GM18858 (cell line): ENCODE measurements at regions not wholly inside any gene's neighbourhood (a gene's known extent, or its start where the extent isn't known, plus 50 kb on each side); places are given as distances from the start of the nearest gene placed in this dataset.
"Not testable (repeated sequence)": the region's sequence is repeated elsewhere in the genome, so short reads cannot be mapped to it uniquely, and the experiment has no call there.

ENCODE experiments used
- ATAC-seq: cut with Tn5 transposase; IDR thresholded peaks from one replicate; pipeline ENCODE4 v1.9.1; 2021; ENCODE audit not compliant: unreplicated experiment

- not testable (repeated sequence) for ATAC-seq
These were observed 402.6 kb downstream of the TBC1D32 start for GRCh38 chr6:120931520-120932180.

- ATAC-seq: not testable (repeated sequence)
These were observed 403.8 kb downstream of the TBC1D32 start for GRCh38 chr6:120930500-120930899.

- no peak for ATAC-seq
These were observed 410.1 kb downstream of the TBC1D32 start for GRCh38 chr6:120924214-120924613.

- ATAC-seq: no peak
These were observed 416.1 kb downstream of the TBC1D32 start for GRCh38 chr6:120918137-120918536.

GRCh38 chr6:120916844-120917243 is 417.4 kb downstream of the TBC1D32 start:
- ATAC-seq: no peak

GRCh38 chr6:120913486-120913885 is 420.8 kb downstream of the TBC1D32 start:
- no peak for ATAC-seq

GRCh38 chr6:120908767-120909166 is 425.5 kb downstream of the TBC1D32 start:
- ATAC-seq: no peak

GRCh38 chr6:120903836-120904235 is 430.4 kb downstream of the TBC1D32 start:
- ATAC-seq: no peak

- ATAC-seq: peak; percentile 39
These were observed 434.3 kb downstream of the TBC1D32 start for GRCh38 chr6:120899932-120900331.

- peak; percentile 84 for ATAC-seq
These were observed 440.2 kb downstream of the TBC1D32 start for GRCh38 chr6:120894077-120894476.

- ATAC-seq: no peak
These were observed 457.3 kb downstream of the TBC1D32 start for GRCh38 chr6:120876931-120877330.

- ATAC-seq: peak; percentile 57
These were observed 457.9 kb downstream of the TBC1D32 start for GRCh38 chr6:120876424-120876823.

- peak; percentile 56 for ATAC-seq
These were observed 458.4 kb downstream of the TBC1D32 start for GRCh38 chr6:120875900-120876299.

- no peak for ATAC-seq
These were observed 459.9 kb downstream of the TBC1D32 start for GRCh38 chr6:120874422-120874821.

- ATAC-seq: no peak
These were observed 461.0 kb downstream of the TBC1D32 start for GRCh38 chr6:120873125-120873865.

GRCh38 chr6:120872262-120872578 is 462.1 kb downstream of the TBC1D32 start:
- ATAC-seq: no peak

GRCh38 chr6:120871416-120872261 is 462.6 kb downstream of the TBC1D32 start:
- no peak for ATAC-seq

- ATAC-seq: no peak
These were observed 464.9 kb downstream of the TBC1D32 start for GRCh38 chr6:120869397-120869796.

- no peak for ATAC-seq
These were observed 476.9 kb downstream of the TBC1D32 start for GRCh38 chr6:120857422-120857821.

- no peak for ATAC-seq
These were observed 479.7 kb downstream of the TBC1D32 start for GRCh38 chr6:120854583-120854982.

- no peak for ATAC-seq
These were observed 480.8 kb downstream of the TBC1D32 start for GRCh38 chr6:120853489-120853888.
